ENCODE measurements at regions not wholly inside any gene's neighbourhood (a gene's known extent, or its start where the extent isn't known, plus 50 kb on each side); places are given as distances from the start of the nearest gene placed in this dataset.

DNA sequence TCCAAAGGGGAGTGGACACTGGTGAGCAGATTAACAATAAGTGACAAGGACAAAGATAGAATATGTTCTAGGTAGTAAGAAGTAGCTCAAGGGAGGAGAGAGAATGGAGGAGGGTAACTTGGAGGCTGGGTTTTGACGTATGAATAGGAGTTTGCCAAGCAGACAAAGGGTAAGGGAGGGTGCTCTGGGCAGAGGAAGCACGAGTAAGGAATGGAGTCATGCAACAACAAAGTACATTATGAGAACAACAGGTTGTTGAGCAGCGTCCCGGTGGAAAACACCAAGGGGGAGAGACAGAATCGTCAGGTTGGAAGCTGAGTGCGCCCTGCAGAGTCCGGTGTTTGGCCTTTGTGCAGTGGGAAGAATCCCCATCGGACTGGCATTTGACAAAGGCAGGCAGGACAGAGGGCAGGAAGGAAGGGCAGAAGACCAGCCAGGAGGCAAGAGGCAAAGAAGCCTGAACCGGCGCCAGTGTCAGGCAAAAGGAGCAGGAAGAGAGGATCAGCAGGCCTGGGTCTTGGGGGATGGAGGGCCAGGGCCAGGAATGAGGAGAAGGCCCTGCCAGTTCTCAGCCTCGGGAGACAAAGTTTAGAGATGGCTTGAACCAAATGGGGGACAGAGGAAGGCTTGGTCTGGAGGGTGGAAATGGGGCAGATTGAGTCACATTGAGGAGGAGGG lies 134.3 kb upstream of the TNRC6C start:
- no peaks in the 10 kb centered on the region for H3K4me1 ChIP-seq (ENCODE audit: control insufficient read depth in 1 of 2, insufficient read depth in 1 of 2, low read depth in 1 of 2, low read length in 1 of 2)
- no peaks in the 10 kb centered on the region for H3K9me3 ChIP-seq
- TF ChIP-seq, protein P1, sequence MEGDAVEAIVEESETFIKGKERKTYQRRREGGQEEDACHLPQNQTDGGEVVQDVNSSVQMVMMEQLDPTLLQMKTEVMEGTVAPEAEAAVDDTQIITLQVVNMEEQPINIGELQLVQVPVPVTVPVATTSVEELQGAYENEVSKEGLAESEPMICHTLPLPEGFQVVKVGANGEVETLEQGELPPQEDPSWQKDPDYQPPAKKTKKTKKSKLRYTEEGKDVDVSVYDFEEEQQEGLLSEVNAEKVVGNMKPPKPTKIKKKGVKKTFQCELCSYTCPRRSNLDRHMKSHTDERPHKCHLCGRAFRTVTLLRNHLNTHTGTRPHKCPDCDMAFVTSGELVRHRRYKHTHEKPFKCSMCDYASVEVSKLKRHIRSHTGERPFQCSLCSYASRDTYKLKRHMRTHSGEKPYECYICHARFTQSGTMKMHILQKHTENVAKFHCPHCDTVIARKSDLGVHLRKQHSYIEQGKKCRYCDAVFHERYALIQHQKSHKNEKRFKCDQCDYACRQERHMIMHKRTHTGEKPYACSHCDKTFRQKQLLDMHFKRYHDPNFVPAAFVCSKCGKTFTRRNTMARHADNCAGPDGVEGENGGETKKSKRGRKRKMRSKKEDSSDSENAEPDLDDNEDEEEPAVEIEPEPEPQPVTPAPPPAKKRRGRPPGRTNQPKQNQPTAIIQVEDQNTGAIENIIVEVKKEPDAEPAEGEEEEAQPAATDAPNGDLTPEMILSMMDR (IDR thresholded peaks at IDR 0.05) = no peak
- no peaks in the 10 kb centered on the region for H3K36me3 ChIP-seq
- H3K4me3 ChIP-seq (ENCODE audit: low read depth in 1 of 2, low read length in 1 of 2) = no peak overlapping the region
- H3K27ac ChIP-seq = no peak overlapping the region
- peaks cover 11% of the 10 kb centered on the region for H3K27me3 ChIP-seq

DNA sequence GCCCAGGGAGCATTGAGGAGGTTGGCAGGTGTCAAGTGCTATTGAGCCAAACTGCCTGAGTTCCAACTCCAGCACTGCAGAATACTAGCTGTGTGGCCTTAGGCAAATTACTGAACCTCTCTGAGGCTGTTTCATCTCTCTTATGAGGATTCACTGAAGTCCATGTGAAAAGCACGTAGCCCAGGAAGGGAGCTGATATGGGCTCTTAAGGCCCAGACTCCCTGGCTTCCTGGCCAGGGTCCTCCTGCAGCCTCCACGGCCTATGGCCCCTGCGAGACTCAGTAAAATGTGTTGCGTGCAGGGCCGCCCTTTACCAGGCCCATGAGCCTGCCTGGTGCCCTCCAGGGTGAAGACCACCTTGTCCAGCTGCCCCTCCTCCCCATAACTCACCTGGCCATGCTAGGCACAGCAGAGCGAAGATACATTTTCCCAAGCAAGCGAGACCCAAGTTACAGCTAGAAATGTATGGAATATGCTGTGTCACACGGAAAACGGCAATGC lies 133.7 kb upstream of the TNRC6C start:
- H3K4me1 ChIP-seq (ENCODE audit: control insufficient read depth in 1 of 2, insufficient read depth in 1 of 2, low read depth in 1 of 2, low read length in 1 of 2) = no peaks in the 10 kb centered on the region

DNA sequence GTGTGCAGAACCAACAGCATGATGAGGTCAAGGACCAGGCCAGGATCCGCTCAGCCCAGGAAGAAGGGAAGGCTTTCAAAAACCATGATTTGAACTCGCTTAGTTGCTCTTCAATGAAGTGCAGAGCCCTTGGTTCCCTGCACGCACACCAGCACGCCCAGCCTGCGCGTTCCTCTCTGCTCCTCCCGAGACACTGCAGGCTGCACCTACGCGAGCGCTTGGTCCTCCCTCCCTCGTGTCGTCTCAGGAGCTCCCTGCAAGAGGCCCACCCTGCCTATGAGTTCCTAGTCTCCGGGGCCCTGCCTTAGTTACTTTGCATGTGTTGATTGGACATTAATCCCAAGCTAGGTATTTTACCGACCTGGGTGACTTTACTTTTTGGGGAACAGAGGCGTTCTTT lies 132.9 kb upstream of the TNRC6C start:
- TF ChIP-seq, protein P1 (IDR thresholded peaks at IDR 0.05) = no peak
- H3K4me3 ChIP-seq (ENCODE audit: low read depth in 1 of 2, low read length in 1 of 2) = no peak overlapping the region
- H3K36me3 ChIP-seq = no peaks in the 10 kb centered on the region
- no peak overlapping the region for H3K27ac ChIP-seq
- no peaks in the 10 kb centered on the region for H3K4me1 ChIP-seq (ENCODE audit: control insufficient read depth in 1 of 2, insufficient read depth in 1 of 2, low read depth in 1 of 2, low read length in 1 of 2)
- H3K27me3 ChIP-seq = peaks cover 13% of the 10 kb centered on the region
- H3K9me3 ChIP-seq = no peaks in the 10 kb centered on the region

More for the DNA sequence above, 133.7 kb upstream of the TNRC6C start:
- no peak overlapping the region for H3K27ac ChIP-seq
- H3K9me3 ChIP-seq = no peaks in the 10 kb centered on the region
- peaks cover 11% of the 10 kb centered on the region for H3K27me3 ChIP-seq
- TF ChIP-seq, protein P1 (IDR thresholded peaks at IDR 0.05) = no peak
- H3K36me3 ChIP-seq = no peaks in the 10 kb centered on the region
- H3K4me3 ChIP-seq (ENCODE audit: low read depth in 1 of 2, low read length in 1 of 2) = no peak overlapping the region

DNA sequence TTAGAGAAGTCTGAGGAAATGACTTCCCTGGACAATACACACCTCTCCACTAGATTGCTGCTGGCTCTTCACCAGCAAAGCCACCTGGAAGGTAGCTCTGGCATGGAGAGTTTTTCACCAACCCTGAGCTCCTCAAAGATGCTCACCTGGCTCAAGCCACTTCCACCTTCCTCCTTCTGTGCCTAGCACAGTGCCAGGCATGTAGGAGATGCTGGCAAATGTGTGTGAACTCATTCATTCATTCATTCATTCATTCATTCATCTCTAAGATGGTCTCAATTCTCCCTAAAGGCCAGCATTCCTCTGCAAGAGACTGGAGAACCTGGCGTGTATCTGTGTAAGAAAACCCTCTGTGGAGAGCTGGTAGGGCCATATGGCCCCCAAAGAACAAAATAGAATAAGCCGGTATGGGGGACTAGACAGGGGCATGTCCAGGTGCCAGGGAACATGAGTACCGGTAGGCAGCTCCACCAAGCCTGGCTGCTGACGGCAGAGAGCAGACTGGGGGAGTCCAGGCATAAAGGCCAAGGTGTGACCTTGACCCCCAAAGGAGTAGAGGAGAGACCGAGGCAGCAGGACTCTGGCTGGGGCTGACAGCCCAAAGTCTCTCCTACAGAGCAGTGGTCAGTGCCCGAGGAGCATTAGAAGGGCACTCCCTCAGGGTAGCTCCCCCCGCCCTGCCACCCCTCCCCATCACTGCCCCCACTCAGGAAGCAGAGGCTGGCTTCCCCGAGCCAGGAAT lies 132.2 kb upstream of the TNRC6C start:
- no peaks in the 10 kb centered on the region for H3K4me1 ChIP-seq (ENCODE audit: control insufficient read depth in 1 of 2, insufficient read depth in 1 of 2, low read depth in 1 of 2, low read length in 1 of 2)
- H3K27me3 ChIP-seq = peaks cover 6% of the 10 kb centered on the region
- TF ChIP-seq, protein P1 (IDR thresholded peaks at IDR 0.05) = no peak
- no peak overlapping the region for H3K27ac ChIP-seq
- H3K36me3 ChIP-seq = no peaks in the 10 kb centered on the region
- no peaks in the 10 kb centered on the region for H3K9me3 ChIP-seq
- no peak overlapping the region for H3K4me3 ChIP-seq (ENCODE audit: low read depth in 1 of 2, low read length in 1 of 2)

DNA sequence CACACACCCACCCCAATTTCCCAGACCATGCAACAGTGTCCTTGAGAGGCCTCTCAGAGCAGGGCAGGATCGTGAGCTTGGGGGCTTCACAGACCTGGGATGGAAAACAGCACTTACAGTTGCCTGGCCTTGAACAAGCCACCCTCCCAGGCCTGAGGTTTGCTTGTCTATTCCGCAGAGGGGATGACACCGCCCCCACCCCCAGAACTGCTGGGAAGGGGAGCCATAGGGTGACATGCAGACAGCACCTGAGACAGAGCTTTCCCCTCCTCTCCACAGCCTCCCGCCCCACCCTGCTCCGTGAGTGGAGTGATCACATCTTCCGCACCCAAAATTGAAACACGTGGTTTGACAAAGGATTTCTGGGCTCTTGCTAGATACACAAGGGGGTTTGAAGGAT lies 131.5 kb upstream of the TNRC6C start:
- Histone ChIP-seq H3K4me1 (ENCODE audit: control insufficient read depth in 1 of 2, insufficient read depth in 1 of 2, low read depth in 1 of 2, low read length in 1 of 2) (no peaks in the 10 kb centered on the region), H3K27me3 (peaks cover 4% of the 10 kb centered on the region)
- TF ChIP-seq, protein P1 (IDR thresholded peaks at IDR 0.05) = no peak

More for the DNA sequence above, 131.5 kb upstream of the TNRC6C start:
- H3K27ac ChIP-seq = no peak overlapping the region
- H3K36me3 ChIP-seq = no peaks in the 10 kb centered on the region
- no peaks in the 10 kb centered on the region for H3K9me3 ChIP-seq
- H3K4me3 ChIP-seq (ENCODE audit: low read depth in 1 of 2, low read length in 1 of 2) = no peak overlapping the region

Measured in neutrophil (primary cell).